D721Med (cell line): ENCODE measurements at regions not wholly inside any gene's neighbourhood (a gene's known extent, or its start where the extent isn't known, plus 50 kb on each side); places are given as distances from the start of the nearest gene placed in this dataset.
"Not testable (repeated sequence)": the region's sequence is repeated elsewhere in the genome, so short reads cannot be mapped to it uniquely, and the experiment has no call there.

ENCODE experiments used
- DNase-seq: peaks from one replicate; pipeline ENCODE4 v3.0.0; 2011; ENCODE audit warnings: low spot score; ENCODE audit not compliant: insufficient read length
- FAIRE-seq: peaks from 2 replicates; lab custom pipeline; 2011; peaks lifted over from hg19 to GRCh38; lab: Jason Lieb, UNC
- CTCF ChIP-seq: IDR thresholded peaks from 2 replicates; pipeline ENCODE4 v1.5.1; 2012; ENCODE audit warnings: mild to moderate bottlenecking, control low read depth; ENCODE audit not compliant: insufficient read depth; ENCODE audit errors: missing control alignments

DNA sequence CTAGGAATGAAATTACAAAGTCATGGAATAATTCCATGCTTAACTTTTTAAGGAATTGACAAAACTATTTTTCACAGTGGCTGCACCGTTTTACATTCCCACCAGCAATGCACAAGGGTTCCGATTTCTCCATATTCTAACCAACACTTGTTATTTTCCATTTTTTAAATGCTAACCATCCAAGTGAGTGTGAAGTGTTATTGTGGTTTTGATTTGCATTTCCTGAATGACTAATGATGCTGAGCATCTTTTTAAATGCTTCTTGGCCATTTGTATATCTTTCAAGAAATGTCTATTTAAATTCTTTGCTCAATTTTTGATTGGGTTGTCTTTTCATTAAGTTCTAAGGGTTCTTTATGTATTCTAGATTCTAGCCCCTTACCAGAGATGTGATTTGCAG is 479.5 kb upstream of the SMARCA2 start:
- TF ChIP-seq CTCF = no peak
- DNase-seq (no peak), FAIRE-seq (no peak)

- FAIRE-seq (no peak), DNase-seq (no peak)
- no peak for TF ChIP-seq CTCF
These were observed 478.5 kb upstream of the SMARCA2 start for GRCh38 chr9:1536522-1537170.

- no peak for DNase-seq
- no peak for FAIRE-seq
- TF ChIP-seq CTCF = no peak
These were observed 476.8 kb upstream of the SMARCA2 start for GRCh38 chr9:1538301-1538700.

GRCh38 chr9:1539216-1539615 is 475.9 kb upstream of the SMARCA2 start:
- TF ChIP-seq CTCF = no peak
- FAIRE-seq = no peak
- no peak for DNase-seq

DNA sequence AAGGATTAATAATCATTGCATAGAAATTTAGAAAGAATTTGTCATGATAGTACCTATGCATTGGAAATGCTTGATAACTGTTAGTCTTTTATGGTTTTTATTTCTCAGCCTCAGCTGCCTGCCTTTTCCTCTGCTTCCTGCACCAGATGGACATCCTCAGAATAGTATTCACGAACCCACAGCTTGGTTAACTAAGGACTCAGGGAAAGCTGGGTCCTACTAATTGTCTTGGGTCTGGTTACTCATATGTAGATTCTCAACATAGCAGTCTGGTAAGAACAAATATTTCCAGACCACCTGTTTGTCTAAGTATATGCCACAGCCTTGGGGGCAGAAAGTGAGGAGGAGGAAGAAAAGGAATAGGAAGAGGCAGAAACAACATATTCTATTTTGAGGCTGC is 464.5 kb upstream of the SMARCA2 start:
- no peak for FAIRE-seq
- no peak for TF ChIP-seq CTCF
- DNase-seq = no peak

- DNase-seq (no peak), FAIRE-seq (no peak)
- TF ChIP-seq CTCF = no peak
These were observed 460.8 kb upstream of the SMARCA2 start for GRCh38 chr9:1554081-1555035.

DNA sequence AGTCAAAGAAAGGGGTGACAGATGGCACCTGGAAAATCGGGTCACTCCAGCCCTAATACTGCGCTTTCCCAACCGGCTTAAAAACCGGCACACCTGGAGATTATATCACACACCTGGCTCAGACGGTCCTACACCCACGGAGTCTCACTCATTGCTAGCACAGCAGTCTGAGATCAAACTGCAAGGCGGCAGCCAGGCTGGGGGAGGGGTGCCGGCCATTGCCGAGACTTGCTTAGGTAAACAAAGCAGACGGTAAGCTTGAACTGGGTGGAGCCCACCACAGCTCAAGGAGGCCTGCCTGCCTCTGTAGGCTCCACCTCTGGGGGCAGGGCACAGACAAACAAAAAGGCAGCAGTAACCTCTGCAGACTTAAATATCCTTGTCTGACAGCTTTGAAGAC is 456.5 kb upstream of the SMARCA2 start:
- DNase-seq, FAIRE-seq: not testable (repeated sequence)
